Fibroblast of skin of left quadriceps (primary cell): ENCODE measurements at regions not wholly inside any gene's neighbourhood (a gene's known extent, or its start where the extent isn't known, plus 50 kb on each side); places are given as distances from the start of the nearest gene placed in this dataset.

Experiments
- DNase-seq, 2 experiments: peaks; one replicate each; pipeline ENCODE4 v3.0.0-alpha.2; 2013; ENCODE audit warnings: low read depth in 2 of 2

- DNase-seq = no peak
Observed at GRCh38 chr10:29757551-29758297, 123.0 kb upstream of the SVIL start.

GRCh38 chr10:29756451-29756850 is 121.7 kb upstream of the SVIL start:
- no peak for DNase-seq

GRCh38 chr10:29753283-29753682 is 118.5 kb upstream of the SVIL start:
- no peak for DNase-seq

GRCh38 chr10:29751684-29752083 is 116.9 kb upstream of the SVIL start:
- no peak for DNase-seq

GRCh38 chr10:29751240-29751639 is 116.5 kb upstream of the SVIL start:
- no peak for DNase-seq

GRCh38 chr10:29749150-29749549 is 114.4 kb upstream of the SVIL start:
- DNase-seq = no peak

- DNase-seq = no peak
Observed at GRCh38 chr10:29748109-29748650, 113.4 kb upstream of the SVIL start.

- DNase-seq = no peak
Observed at GRCh38 chr10:29746080-29746797, 111.5 kb upstream of the SVIL start.

GRCh38 chr10:29740981-29741545 is 106.3 kb upstream of the SVIL start:
- no peak for DNase-seq

GRCh38 chr10:29738341-29738740 is 103.6 kb upstream of the SVIL start:
- DNase-seq = no peak

GRCh38 chr10:29737074-29737593 is 102.4 kb upstream of the SVIL start:
- DNase-seq = no peak

GRCh38 chr10:29736366-29737073 is 101.7 kb upstream of the SVIL start:
- no peak for DNase-seq

GRCh38 chr10:29735628-29736365 is 101.0 kb upstream of the SVIL start:
- DNase-seq = no peak

- no peak for DNase-seq
Observed at GRCh38 chr10:29734962-29735627, 100.3 kb upstream of the SVIL start.

GRCh38 chr10:29734640-29734961 is 99.8 kb upstream of the SVIL start:
- DNase-seq = no peak

GRCh38 chr10:29733323-29733722 is 98.6 kb upstream of the SVIL start:
- DNase-seq = no peak

- no peak for DNase-seq
Observed at GRCh38 chr10:29732918-29733317, 98.1 kb upstream of the SVIL start.

GRCh38 chr10:29731760-29732159 is 97.0 kb upstream of the SVIL start:
- no peak for DNase-seq

GRCh38 chr10:29730969-29731368 is 96.2 kb upstream of the SVIL start:
- no peak for DNase-seq

- no peak for DNase-seq
Observed at GRCh38 chr10:29730458-29730857, 95.7 kb upstream of the SVIL start.

- no peak for DNase-seq
Observed at GRCh38 chr10:29728541-29729049, 93.8 kb upstream of the SVIL start.
